Astrocyte of the hippocampus (primary cell): ENCODE measurements at regions not wholly inside any gene's neighbourhood (a gene's known extent, or its start where the extent isn't known, plus 50 kb on each side); places are given as distances from the start of the nearest gene placed in this dataset.
"Not testable (repeated sequence)": the region's sequence is repeated elsewhere in the genome, so short reads cannot be mapped to it uniquely, and the experiment has no call there.

Experiments used
- DNase-seq: peaks from one replicate; pipeline ENCODE4 v3.0.0; 2011; ENCODE audit warnings: low read depth, low spot score

- DNase-seq: no peak
These were observed 140.7 kb upstream of the PRICKLE1 start for GRCh38 chr12:42730291-42730690.

GRCh38 chr12:42729535-42729900 lies 140.0 kb upstream of the PRICKLE1 start:
- no peak for DNase-seq

- no peak for DNase-seq
These were observed 139.4 kb upstream of the PRICKLE1 start for GRCh38 chr12:42728770-42729534.

GRCh38 chr12:42728287-42728686 lies 138.7 kb upstream of the PRICKLE1 start:
- DNase-seq: no peak

GRCh38 chr12:42725809-42726208 lies 136.3 kb upstream of the PRICKLE1 start:
- DNase-seq: peak; percentile 84

GRCh38 chr12:42716491-42716891 lies 126.9 kb upstream of the PRICKLE1 start:
- DNase-seq: peak; percentile 48

GRCh38 chr12:42713566-42713965 lies 124.0 kb upstream of the PRICKLE1 start:
- not testable (repeated sequence) for DNase-seq

GRCh38 chr12:42708374-42708773 lies 118.8 kb upstream of the PRICKLE1 start:
- not testable (repeated sequence) for DNase-seq

- DNase-seq: no peak
These were observed 118.0 kb upstream of the PRICKLE1 start for GRCh38 chr12:42707312-42708226.

GRCh38 chr12:42706321-42706720 lies 116.8 kb upstream of the PRICKLE1 start:
- no peak for DNase-seq

GRCh38 chr12:42705863-42706262 lies 116.3 kb upstream of the PRICKLE1 start:
- peak; percentile 95 for DNase-seq

GRCh38 chr12:42704810-42705401 lies 115.4 kb upstream of the PRICKLE1 start:
- DNase-seq: no peak

GRCh38 chr12:42704340-42704739 lies 114.8 kb upstream of the PRICKLE1 start:
- DNase-seq: no peak

- DNase-seq: no peak
These were observed 111.5 kb upstream of the PRICKLE1 start for GRCh38 chr12:42701084-42701483.

GRCh38 chr12:42698213-42698612 lies 108.7 kb upstream of the PRICKLE1 start:
- DNase-seq: no peak

GRCh38 chr12:42696406-42697149 lies 107.0 kb upstream of the PRICKLE1 start:
- DNase-seq: peak; percentile 79

GRCh38 chr12:42695490-42695995 lies 106.0 kb upstream of the PRICKLE1 start:
- DNase-seq: no peak

- no peak for DNase-seq
These were observed 103.2 kb upstream of the PRICKLE1 start for GRCh38 chr12:42692749-42693148.

- DNase-seq: no peak
These were observed 102.5 kb upstream of the PRICKLE1 start for GRCh38 chr12:42691991-42692557.

- no peak for DNase-seq
These were observed 100.7 kb upstream of the PRICKLE1 start for GRCh38 chr12:42690264-42690663.

GRCh38 chr12:42689699-42690098 lies 100.2 kb upstream of the PRICKLE1 start:
- no peak for DNase-seq
